ENCODE measurements at regions not wholly inside any gene's neighbourhood (a gene's known extent, or its start where the extent isn't known, plus 50 kb on each side); places are given as distances from the start of the nearest gene placed in this dataset.

- peak in 1 of 2 donors; percentile 72 for DNase-seq (ENCODE audit: low spot score in 2 of 2)
- Histone ChIP-seq H3K36me3 (no peaks in the 10 kb centered on the region), H3K9me3 (no peaks in the 10 kb centered on the region), H3K27me3 (peaks cover 0 to 49% of the 10 kb centered on the region in 2 donors), H3K4me1 (peaks cover 0 to 7% of the 10 kb centered on the region in 2 donors), H3K4me3 (no peak overlapping the region), H3K27ac (no peak overlapping the region)
- intact Hi-C loops (cut with DNase I; ENCODE audit: low total_unique reads): no loop called here
- TF ChIP-seq CTCF (IDR thresholded peaks at IDR 0.05): peak in 1 of 3 donors; percentile 21
- TF ChIP-seq POLR2A (IDR thresholded peaks at IDR 0.05): no peak
- no peak for TF ChIP-seq POLR2AphosphoS5 (IDR thresholded peaks at IDR 0.05)
Measured at GRCh38 chr9:135275571-135276289, 188.3 kb downstream of the OLFM1 start.

GRCh38 chr9:135277219-135278201, 190.0 kb downstream of the OLFM1 start:
- H3K4me3 ChIP-seq: no peak overlapping the region
- no peak for TF ChIP-seq POLR2A (IDR thresholded peaks at IDR 0.05)
- no peak for TF ChIP-seq CTCF (IDR thresholded peaks at IDR 0.05)
- TF ChIP-seq POLR2AphosphoS5 (IDR thresholded peaks at IDR 0.05): no peak
- H3K9me3 ChIP-seq: no peaks in the 10 kb centered on the region
- H3K27me3 ChIP-seq: peaks cover 0 to 55% of the 10 kb centered on the region in 2 donors
- no peaks in the 10 kb centered on the region for H3K36me3 ChIP-seq
- DNase-seq (ENCODE audit: low spot score in 2 of 2): no peak
- no peak overlapping the region for H3K27ac ChIP-seq
- intact Hi-C loops (cut with DNase I; ENCODE audit: low total_unique reads): no loop called here
- peaks cover 0 to 19% of the 10 kb centered on the region in 2 donors for H3K4me1 ChIP-seq

GRCh38 chr9:135278586-135278985, 191.1 kb downstream of the OLFM1 start:
- intact Hi-C loops (cut with DNase I; ENCODE audit: low total_unique reads): no loop called here
- Histone ChIP-seq H3K27ac (no peak overlapping the region), H3K36me3 (no peaks in the 10 kb centered on the region), H3K27me3 (peaks cover 0 to 56% of the 10 kb centered on the region in 2 donors), H3K4me1 (peaks cover 0 to 19% of the 10 kb centered on the region in 2 donors), H3K9me3 (no peaks in the 10 kb centered on the region), H3K4me3 (no peak overlapping the region)
- no peak for TF ChIP-seq CTCF (IDR thresholded peaks at IDR 0.05)
- no peak for DNase-seq (ENCODE audit: low spot score in 2 of 2)

- intact Hi-C loops (cut with DNase I; ENCODE audit: low total_unique reads): no loop called here
- H3K27me3 ChIP-seq: peaks cover 0 to 57% of the 10 kb centered on the region in 2 donors
- no peaks in the 10 kb centered on the region for H3K36me3 ChIP-seq
- no peaks in the 10 kb centered on the region for H3K9me3 ChIP-seq
- no peak for TF ChIP-seq POLR2A (IDR thresholded peaks at IDR 0.05)
- no peak for TF ChIP-seq CTCF (IDR thresholded peaks at IDR 0.05)
- no peak for TF ChIP-seq POLR2AphosphoS5 (IDR thresholded peaks at IDR 0.05)
- peaks cover 0 to 19% of the 10 kb centered on the region in 2 donors for H3K4me1 ChIP-seq
- H3K27ac ChIP-seq: no peak overlapping the region
- H3K4me3 ChIP-seq: no peak overlapping the region
- DNase-seq (ENCODE audit: low spot score in 2 of 2): no peak
Measured at GRCh38 chr9:135279385-135279784, 191.9 kb downstream of the OLFM1 start.

All from breast epithelium (tissue), 4 donors.